Skin epidermis (tissue), 12 donors: ENCODE measurements at regions not wholly inside any gene's neighbourhood (a gene's known extent, or its start where the extent isn't known, plus 50 kb on each side); places are given as distances from the start of the nearest gene placed in this dataset.
"Not testable (repeated sequence)": the region's sequence is repeated elsewhere in the genome, so short reads cannot be mapped to it uniquely, and the experiment has no call there.

Experiments used
- H3K27ac ChIP-seq, 21 experiments: fragments of 200-600 bp; sonication (generic) in 11 of 21; one replicate each; pipeline ENCODE4 v1.5.0; 2020; ENCODE audit warnings: mild to moderate bottlenecking in 3 of 21, inconsistent platforms in 2 of 21, moderate library complexity in 2 of 21
- H3K4me3 ChIP-seq, 7 experiments: fragments of 200-600 bp; sonication (generic) in 2 of 7; one replicate each; pipeline ENCODE4 v1.5.0; 2020; ENCODE audit warnings: inconsistent platforms in 2 of 7, mild to moderate bottlenecking in 2 of 7, moderate library complexity in 1 of 7

- not testable (repeated sequence) for H3K4me3 ChIP-seq, H3K27ac ChIP-seq
Observed at GRCh38 chr10:47711428-47711827, 52.0 kb downstream of the SYT15B start.

- H3K27ac ChIP-seq, H3K4me3 ChIP-seq: not testable (repeated sequence)
Observed at GRCh38 chr10:47710443-47710842, 52.9 kb downstream of the SYT15B start.

GRCh38 chr10:47705698-47706414 lies 57.5 kb downstream of the SYT15B start:
- Histone ChIP-seq H3K4me3 (peak overlapping the region; percentile 15 to 45 (median 30)), H3K27ac (peak overlapping the region in 13 of 21 experiments; percentile 36 to 82 (median 69))

GRCh38 chr10:47701285-47701684 lies 62.1 kb downstream of the SYT15B start:
- H3K4me3 ChIP-seq, H3K27ac ChIP-seq: not testable (repeated sequence)

- H3K4me3 ChIP-seq, H3K27ac ChIP-seq: not testable (repeated sequence)
Observed at GRCh38 chr10:47699854-47700253, 63.5 kb downstream of the SYT15B start.

GRCh38 chr10:47696170-47696569 lies 67.2 kb downstream of the SYT15B start:
- not testable (repeated sequence) for H3K4me3 ChIP-seq, H3K27ac ChIP-seq

GRCh38 chr10:47695149-47695548 lies 68.2 kb downstream of the SYT15B start:
- not testable (repeated sequence) for H3K27ac ChIP-seq, H3K4me3 ChIP-seq

GRCh38 chr10:47690304-47690703 lies 73.1 kb downstream of the SYT15B start:
- H3K4me3 ChIP-seq, H3K27ac ChIP-seq: not testable (repeated sequence)

GRCh38 chr10:47683826-47684475 lies 79.4 kb downstream of the SYT15B start:
- H3K27ac ChIP-seq, H3K4me3 ChIP-seq: not testable (repeated sequence)

- H3K4me3 ChIP-seq, H3K27ac ChIP-seq: not testable (repeated sequence)
Observed at GRCh38 chr10:47681638-47681990, 81.8 kb downstream of the SYT15B start.

- H3K4me3 ChIP-seq, H3K27ac ChIP-seq: not testable (repeated sequence)
Observed at GRCh38 chr10:47680848-47681637, 82.3 kb downstream of the SYT15B start.

GRCh38 chr10:47676102-47676501 lies 87.3 kb downstream of the SYT15B start:
- not testable (repeated sequence) for H3K27ac ChIP-seq, H3K4me3 ChIP-seq

GRCh38 chr10:47675577-47675976 lies 87.8 kb downstream of the SYT15B start:
- not testable (repeated sequence) for H3K27ac ChIP-seq, H3K4me3 ChIP-seq

GRCh38 chr10:47673128-47673527 lies 90.3 kb downstream of the SYT15B start:
- H3K27ac ChIP-seq, H3K4me3 ChIP-seq: not testable (repeated sequence)

GRCh38 chr10:47670857-47671256 lies 92.5 kb downstream of the SYT15B start:
- not testable (repeated sequence) for H3K4me3 ChIP-seq, H3K27ac ChIP-seq

- not testable (repeated sequence) for H3K27ac ChIP-seq, H3K4me3 ChIP-seq
Observed at GRCh38 chr10:47661955-47662577, 101.3 kb downstream of the SYT15B start.

- not testable (repeated sequence) for H3K27ac ChIP-seq, H3K4me3 ChIP-seq
Observed at GRCh38 chr10:47656732-47657131, 106.7 kb downstream of the SYT15B start.

- H3K4me3 ChIP-seq = not testable (repeated sequence)
Observed at GRCh38 chr10:47654161-47654560, 109.2 kb downstream of the SYT15B start.

GRCh38 chr10:47648594-47648993 lies 114.8 kb downstream of the SYT15B start:
- not testable (repeated sequence) for H3K4me3 ChIP-seq

More at GRCh38 chr10:47654161-47654560, 109.2 kb downstream of the SYT15B start:
- not testable (repeated sequence) for H3K27ac ChIP-seq

GRCh38 chr10:47647523-47648101 lies 115.8 kb downstream of the SYT15B start:
- not testable (repeated sequence) for H3K27ac ChIP-seq, H3K4me3 ChIP-seq

More at GRCh38 chr10:47648594-47648993, 114.8 kb downstream of the SYT15B start:
- not testable (repeated sequence) for H3K27ac ChIP-seq
